ENCODE measurements at regions not wholly inside any gene's neighbourhood (a gene's known extent, or its start where the extent isn't known, plus 50 kb on each side); places are given as distances from the start of the nearest gene placed in this dataset.

DNA sequence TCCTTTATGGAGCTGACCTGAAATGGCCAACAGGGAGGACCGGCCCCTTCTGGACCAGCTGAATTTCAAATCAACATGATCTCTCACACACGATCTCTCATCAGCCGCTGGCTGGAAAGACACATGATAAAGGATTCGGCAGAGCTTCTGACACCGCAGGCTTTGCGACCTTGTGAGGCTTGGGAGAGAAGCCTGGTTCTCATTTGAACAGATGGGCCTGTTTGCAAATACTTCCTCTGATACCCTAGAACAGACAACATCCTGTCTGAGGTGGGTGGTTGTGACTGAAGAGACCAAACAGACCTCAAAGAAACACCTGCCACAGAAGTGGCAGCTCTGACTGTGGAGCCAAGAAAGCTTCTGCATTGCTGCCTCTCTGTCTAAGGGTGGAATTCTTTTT, 77.9 kb upstream of the SDK2 start:
- H3K4me3 ChIP-seq (ENCODE audit: low read depth, low read length) = no peak overlapping the region

- H3K4me3 ChIP-seq (ENCODE audit: low read depth, low read length) = no peak overlapping the region
Observed at GRCh38 chr17:73723317-73723716, 79.1 kb upstream of the SDK2 start.

DNA sequence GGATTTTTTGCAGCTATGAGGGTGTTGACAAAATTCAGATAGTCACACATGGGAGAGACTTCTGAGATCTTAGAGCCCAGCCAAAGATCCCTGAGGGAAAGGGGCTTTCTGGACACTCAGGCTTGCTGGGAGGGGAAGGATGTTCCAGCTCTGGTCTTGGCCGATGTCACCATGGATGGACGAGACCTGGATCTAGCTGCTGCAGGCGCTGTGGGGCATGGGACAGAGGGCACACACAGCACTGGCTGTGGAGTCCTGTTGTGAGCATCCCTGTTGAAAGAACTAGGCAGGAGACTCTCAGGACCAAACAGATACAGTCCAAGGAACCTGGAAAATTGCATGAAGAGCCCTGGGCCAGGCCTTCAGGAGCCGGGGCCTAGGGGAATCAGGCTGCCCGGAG, 80.1 kb upstream of the SDK2 start:
- no peak overlapping the region for H3K4me3 ChIP-seq (ENCODE audit: low read depth, low read length)

- no peak overlapping the region for H3K4me3 ChIP-seq (ENCODE audit: low read depth, low read length)
Observed at GRCh38 chr17:73724990-73725389, 80.7 kb upstream of the SDK2 start.

GRCh38 chr17:73725794-73726515, 81.7 kb upstream of the SDK2 start:
- no peak overlapping the region for H3K4me3 ChIP-seq (ENCODE audit: low read depth, low read length)

- no peak overlapping the region for H3K4me3 ChIP-seq (ENCODE audit: low read depth, low read length)
Observed at GRCh38 chr17:73727941-73728340, 83.7 kb upstream of the SDK2 start.

GRCh38 chr17:73729101-73729500, 84.9 kb upstream of the SDK2 start:
- H3K4me3 ChIP-seq (ENCODE audit: low read depth, low read length) = no peak overlapping the region

GRCh38 chr17:73731733-73732132, 87.5 kb upstream of the SDK2 start:
- no peak overlapping the region for H3K4me3 ChIP-seq (ENCODE audit: low read depth, low read length)

- no peak overlapping the region for H3K4me3 ChIP-seq (ENCODE audit: low read depth, low read length)
Observed at GRCh38 chr17:73733517-73733916, 89.3 kb upstream of the SDK2 start.

GRCh38 chr17:73735245-73735644, 91.0 kb upstream of the SDK2 start:
- no peak overlapping the region for H3K4me3 ChIP-seq (ENCODE audit: low read depth, low read length)

DNA sequence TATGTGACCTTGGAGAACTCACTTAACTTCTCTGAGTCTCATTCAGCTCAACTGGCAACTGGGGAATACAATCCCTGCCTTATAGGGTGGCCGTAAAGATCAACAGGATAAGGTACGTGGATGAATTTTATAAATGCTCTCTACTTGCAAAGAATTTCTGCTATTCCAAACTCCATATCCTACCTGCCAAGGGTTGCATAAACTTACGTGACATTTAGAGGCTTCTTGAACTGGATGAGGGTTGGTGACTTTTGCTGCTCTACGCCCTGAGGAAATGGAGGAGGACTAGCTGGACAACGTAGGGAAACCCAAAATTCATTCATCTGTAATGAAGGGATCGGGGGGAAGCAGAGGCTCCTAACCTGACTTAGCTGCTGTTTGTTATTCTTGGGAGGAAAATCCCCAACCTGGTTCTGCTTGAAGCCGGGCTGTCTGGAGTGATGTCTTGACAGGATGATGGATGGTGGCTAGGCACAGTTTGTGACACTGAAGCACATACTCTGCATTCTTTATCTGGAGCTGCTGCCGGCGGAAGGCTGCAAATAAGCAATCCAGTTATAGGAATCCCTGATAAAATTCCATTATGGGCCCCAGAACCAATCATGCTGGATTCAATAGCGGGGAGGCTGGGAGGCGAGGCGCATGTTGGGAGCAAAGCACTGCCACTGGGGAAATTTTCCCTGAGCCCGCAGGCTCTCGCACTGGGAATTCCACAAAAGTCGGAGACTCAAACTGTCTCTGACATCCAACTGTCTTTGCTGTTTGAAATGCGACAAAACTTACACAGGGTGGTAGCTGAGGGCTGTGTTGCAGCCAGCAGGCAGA, 94.7 kb upstream of the SDK2 start:
- no peak overlapping the region for H3K4me3 ChIP-seq (ENCODE audit: low read depth, low read length)

DNA sequence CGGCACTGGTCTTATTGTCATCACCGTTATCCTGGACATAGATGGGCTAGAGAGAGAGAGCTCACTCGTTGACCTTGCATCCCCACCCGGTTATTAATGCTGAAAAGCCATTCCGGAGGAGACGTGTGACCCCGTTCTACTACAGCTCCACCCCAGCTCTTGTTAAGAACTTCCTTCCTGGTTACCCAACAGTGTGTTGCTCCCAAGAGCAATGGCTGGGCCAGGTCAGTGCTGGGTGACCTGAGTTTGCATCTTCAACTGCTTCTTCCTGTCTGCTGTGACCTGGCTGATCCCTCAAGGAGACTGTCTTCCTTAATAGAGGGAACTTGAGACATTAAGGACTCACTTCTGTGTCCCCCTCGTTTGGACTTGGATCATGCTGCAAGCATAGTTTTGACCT, 96.1 kb upstream of the SDK2 start:
- H3K4me3 ChIP-seq (ENCODE audit: low read depth, low read length) = no peak overlapping the region

GRCh38 chr17:73742948-73743381, 98.7 kb upstream of the SDK2 start:
- H3K4me3 ChIP-seq (ENCODE audit: low read depth, low read length) = no peak overlapping the region

DNA sequence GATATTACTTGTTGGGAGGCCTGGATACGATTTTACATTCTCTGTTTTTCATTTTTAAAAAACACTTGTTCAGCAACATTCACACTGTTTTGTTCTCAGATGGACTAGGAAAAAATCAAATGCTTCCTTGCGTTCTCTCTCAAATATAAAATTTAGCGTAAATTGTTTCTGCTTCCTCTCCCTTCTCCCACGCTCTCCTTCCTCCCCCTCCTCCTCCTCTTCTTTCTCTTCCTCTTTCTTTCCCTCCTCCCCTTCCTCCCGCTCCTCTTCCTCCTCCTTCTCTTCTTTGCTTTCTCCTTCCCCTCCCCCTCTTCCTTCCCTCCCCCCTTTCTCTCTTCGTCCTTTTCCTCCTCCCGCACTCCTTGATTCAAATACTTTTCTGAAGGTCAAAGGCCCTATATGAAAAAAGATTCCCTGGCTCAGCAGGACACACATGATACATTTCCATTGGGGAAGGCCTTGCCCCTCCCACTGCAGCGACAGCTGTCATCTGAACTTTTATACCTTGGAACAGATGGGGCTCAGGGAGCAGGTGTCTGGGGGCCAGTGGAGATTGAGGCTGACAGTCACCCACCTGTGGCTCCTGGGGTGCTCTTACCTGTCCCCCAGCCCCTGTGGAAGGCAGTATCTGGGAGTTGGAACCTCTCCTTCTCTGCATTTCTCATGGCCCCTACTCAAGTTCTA, 99.4 kb upstream of the SDK2 start:
- H3K4me3 ChIP-seq (ENCODE audit: low read depth, low read length) = no peak overlapping the region

- no peak overlapping the region for H3K4me3 ChIP-seq (ENCODE audit: low read depth, low read length)
Observed at GRCh38 chr17:73744411-73744810, 100.2 kb upstream of the SDK2 start.

DNA sequence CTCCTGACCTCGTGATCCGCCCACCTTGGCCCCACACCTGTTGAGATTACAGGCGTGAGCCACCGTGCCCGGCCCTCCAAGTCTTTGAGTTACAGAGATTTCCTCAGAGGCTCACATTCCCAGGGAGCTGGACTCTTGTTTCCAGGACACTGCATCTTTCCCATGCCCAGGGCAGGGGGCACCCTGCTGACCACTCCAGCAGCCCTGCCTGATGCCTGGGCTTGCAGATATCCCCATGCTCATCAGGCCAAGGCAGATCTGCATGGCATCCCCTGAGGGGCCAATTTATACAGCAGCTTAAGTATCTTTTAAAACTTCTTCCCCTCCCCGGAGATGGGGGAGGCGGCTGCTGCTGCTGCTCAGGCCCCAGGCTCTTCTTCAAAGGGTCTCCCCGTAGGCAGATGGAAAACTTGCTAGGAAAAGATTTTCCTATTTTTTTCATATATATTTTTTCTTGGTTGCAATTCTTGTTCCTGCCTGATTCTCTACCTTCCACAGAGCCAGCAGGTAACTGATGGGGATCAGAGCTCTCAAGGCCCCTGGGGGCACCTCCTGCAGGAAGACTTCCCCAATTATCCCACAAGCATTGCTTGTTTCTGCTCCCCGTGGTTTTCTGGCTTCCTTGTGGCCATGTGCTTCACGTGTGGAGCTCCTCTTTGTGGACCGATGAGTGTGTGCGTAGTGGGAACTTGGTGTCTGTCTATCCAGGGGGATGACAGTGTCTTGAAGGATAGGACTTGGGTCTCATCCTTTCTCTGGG, 102.2 kb upstream of the SDK2 start:
- H3K4me3 ChIP-seq (ENCODE audit: low read depth, low read length) = no peak overlapping the region

GRCh38 chr17:73747221-73748002, 103.2 kb upstream of the SDK2 start:
- no peak overlapping the region for H3K4me3 ChIP-seq (ENCODE audit: low read depth, low read length)

- H3K4me3 ChIP-seq (ENCODE audit: low read depth, low read length) = no peak overlapping the region
Observed at GRCh38 chr17:73748508-73748907, 104.3 kb upstream of the SDK2 start.

- no peak overlapping the region for H3K4me3 ChIP-seq (ENCODE audit: low read depth, low read length)
Observed at GRCh38 chr17:73749337-73749823, 105.1 kb upstream of the SDK2 start.

DNA sequence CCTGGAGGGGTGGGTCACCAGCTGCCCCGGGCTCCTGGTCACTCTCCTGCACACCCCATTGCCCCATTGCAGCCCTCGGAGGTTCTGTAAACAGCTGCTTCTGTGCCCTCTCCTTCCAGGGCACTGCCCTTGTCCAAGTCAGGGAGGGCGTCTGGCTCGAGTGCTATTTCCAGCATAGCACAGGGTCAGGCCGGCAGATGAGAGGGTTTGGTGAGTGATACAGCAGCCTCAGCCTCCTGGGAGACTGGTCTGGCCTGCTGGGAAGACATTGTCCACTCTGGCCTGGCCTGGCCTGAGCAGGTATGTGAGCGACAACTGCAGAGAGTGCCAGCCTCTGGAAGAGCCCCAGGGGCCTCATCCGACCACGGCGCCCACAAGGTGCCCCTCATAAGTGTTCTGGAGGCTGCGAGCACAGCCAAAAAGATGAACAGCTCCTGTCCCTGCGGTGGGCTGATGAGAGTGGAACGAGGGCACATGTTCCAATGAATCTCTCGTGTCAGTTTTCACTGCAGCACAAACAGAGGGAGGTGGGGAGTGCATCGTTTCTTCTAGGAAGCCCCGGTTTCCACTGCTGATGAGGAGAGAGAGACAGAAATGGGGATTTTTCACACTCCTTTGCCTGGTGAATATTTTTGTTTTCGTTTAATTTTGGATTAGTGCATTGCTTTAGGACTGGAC, 105.8 kb upstream of the SDK2 start:
- no peak overlapping the region for H3K4me3 ChIP-seq (ENCODE audit: low read depth, low read length)
